PC-3 (cell line): ENCODE measurements at regions not wholly inside any gene's neighbourhood (a gene's known extent, or its start where the extent isn't known, plus 50 kb on each side); places are given as distances from the start of the nearest gene placed in this dataset.
A peak's percentile ranks its signal among the peaks of the same experiment; 100 is the strongest.

Experiments
- EZH2 ChIP-seq: fragments of 300-600 bp; sonication (generic); IDR thresholded peaks from one replicate; pipeline ENCODE4 v1.6.1; 2017; ENCODE audit warnings: antibody characterized with exemption, mild to moderate bottlenecking, low read length; ENCODE audit not compliant: unreplicated experiment
- EZH2phosphoT487 ChIP-seq: fragments of 300-600 bp; sonication (generic); IDR thresholded peaks from 2 replicates; pipeline ENCODE4 v1.6.1; 2018; ENCODE audit warnings: mild to moderate bottlenecking, antibody characterized with exemption, low read length, borderline replicate concordance
- TF ChIP-seq, protein P1 (sequence below): fragments of 300-600 bp; sonication (generic); conservative IDR thresholded peaks from 2 replicates; pipeline ENCODE4 v1.5.1; 2017; ENCODE audit warnings: antibody characterized with exemption, low read depth, mild to moderate bottlenecking, low read length

DNA sequence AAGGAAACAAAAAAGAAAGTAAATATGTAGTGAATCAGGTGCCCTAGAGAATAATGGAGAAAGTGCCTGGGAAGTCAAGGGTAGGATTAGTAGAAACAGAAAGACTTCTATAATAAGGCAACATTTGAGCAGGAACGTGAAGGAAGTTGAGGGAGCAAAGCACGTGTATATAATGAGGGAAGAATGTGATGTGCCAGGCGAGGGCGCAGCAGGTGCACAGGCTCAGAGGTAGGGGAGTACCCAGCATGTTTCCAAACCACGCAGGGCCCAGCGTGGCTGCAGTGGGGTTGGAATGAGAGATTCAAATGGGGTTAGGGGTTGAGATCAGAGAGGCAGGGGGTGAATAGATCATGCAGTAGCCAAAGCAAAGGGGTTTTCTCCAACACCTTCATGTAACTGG, 91.9 kb upstream of the VGLL4 start:
- TF ChIP-seq, protein P1, sequence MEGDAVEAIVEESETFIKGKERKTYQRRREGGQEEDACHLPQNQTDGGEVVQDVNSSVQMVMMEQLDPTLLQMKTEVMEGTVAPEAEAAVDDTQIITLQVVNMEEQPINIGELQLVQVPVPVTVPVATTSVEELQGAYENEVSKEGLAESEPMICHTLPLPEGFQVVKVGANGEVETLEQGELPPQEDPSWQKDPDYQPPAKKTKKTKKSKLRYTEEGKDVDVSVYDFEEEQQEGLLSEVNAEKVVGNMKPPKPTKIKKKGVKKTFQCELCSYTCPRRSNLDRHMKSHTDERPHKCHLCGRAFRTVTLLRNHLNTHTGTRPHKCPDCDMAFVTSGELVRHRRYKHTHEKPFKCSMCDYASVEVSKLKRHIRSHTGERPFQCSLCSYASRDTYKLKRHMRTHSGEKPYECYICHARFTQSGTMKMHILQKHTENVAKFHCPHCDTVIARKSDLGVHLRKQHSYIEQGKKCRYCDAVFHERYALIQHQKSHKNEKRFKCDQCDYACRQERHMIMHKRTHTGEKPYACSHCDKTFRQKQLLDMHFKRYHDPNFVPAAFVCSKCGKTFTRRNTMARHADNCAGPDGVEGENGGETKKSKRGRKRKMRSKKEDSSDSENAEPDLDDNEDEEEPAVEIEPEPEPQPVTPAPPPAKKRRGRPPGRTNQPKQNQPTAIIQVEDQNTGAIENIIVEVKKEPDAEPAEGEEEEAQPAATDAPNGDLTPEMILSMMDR: peak; percentile 33; the same call in 1 of the 2 replicates
- TF ChIP-seq EZH2: no peak
- TF ChIP-seq EZH2phosphoT487: no peak
